ENCODE measurements at regions not wholly inside any gene's neighbourhood (a gene's known extent, or its start where the extent isn't known, plus 50 kb on each side); places are given as distances from the start of the nearest gene placed in this dataset.

GRCh38 chr16:50864386-50864785 lies 122.5 kb downstream of the CYLD start:
- TF ChIP-seq NR1H2 (CRISPR knock-in tag; IDR thresholded peaks at IDR 0.05) (no peak), GABPB1 (CRISPR knock-in tag; IDR thresholded peaks at IDR 0.05) (no peak), NFYB (CRISPR knock-in tag; conservative IDR thresholded peaks at IDR 0.05; ENCODE audit: low read depth) (no peak), FOXK1 (CRISPR knock-in tag; IDR thresholded peaks at IDR 0.05) (no peak), CREB1 (CRISPR knock-in tag; IDR thresholded peaks at IDR 0.05) (no peak), ELF4 (CRISPR knock-in tag; IDR thresholded peaks at IDR 0.05; ENCODE audit: low read depth) (no peak), CTCF (IDR thresholded peaks at IDR 0.05) (no peak), ZNF671 (CRISPR knock-in tag; IDR thresholded peaks at IDR 0.05) (no peak), NR2C2 (CRISPR knock-in tag; IDR thresholded peaks at IDR 0.05) (no peak), FOXJ3 (CRISPR knock-in tag; IDR thresholded peaks at IDR 0.05; ENCODE audit: borderline replicate concordance) (no peak), ZNF263 (CRISPR knock-in tag; IDR thresholded peaks at IDR 0.05; ENCODE audit: low read depth) (no peak), TCF7 (CRISPR knock-in tag; IDR thresholded peaks at IDR 0.05; ENCODE audit: low read depth) (no peak)

Data from WTC11 (cell line).